HG03432 (cell line): ENCODE measurements at regions not wholly inside any gene's neighbourhood (a gene's known extent, or its start where the extent isn't known, plus 50 kb on each side); places are given as distances from the start of the nearest gene placed in this dataset.

ENCODE experiments used
- ATAC-seq: cut with Tn5 transposase; IDR thresholded peaks from one replicate; pipeline ENCODE4 v1.9.1; 2021; ENCODE audit warnings: mild to moderate bottlenecking, moderate library complexity; ENCODE audit not compliant: unreplicated experiment

DNA sequence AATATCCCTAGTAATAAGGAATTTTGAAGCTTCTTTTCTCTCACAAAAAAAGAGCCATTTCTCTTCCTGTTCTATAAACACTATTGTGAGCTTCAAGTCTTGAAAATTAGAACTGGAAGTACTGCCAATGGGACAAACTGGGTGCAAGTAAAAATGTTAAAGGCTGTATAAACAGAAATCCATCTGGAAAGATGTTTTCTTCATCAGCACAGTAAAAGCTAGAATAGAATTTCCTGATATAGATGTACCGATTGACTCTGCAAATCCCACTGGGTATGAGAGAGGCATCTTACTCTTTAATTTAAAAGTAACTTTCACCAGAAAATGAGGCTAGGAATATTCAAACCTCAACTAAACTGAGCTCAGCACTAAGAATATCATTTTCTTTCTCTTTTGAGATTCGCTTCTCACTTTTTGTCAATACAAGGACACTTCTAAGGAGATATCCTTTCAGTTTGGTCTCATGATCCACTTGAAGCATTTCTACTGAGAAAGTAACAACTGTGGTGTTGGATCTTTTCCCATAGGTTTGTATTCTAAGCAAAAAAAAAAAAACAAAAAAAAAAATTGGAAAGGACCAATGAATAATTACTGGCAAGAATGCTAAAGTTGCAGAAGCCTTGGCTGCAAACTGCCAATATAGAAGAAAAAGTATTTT lies 169.0 kb upstream of the PRDM1 start:
- no peak for ATAC-seq

DNA sequence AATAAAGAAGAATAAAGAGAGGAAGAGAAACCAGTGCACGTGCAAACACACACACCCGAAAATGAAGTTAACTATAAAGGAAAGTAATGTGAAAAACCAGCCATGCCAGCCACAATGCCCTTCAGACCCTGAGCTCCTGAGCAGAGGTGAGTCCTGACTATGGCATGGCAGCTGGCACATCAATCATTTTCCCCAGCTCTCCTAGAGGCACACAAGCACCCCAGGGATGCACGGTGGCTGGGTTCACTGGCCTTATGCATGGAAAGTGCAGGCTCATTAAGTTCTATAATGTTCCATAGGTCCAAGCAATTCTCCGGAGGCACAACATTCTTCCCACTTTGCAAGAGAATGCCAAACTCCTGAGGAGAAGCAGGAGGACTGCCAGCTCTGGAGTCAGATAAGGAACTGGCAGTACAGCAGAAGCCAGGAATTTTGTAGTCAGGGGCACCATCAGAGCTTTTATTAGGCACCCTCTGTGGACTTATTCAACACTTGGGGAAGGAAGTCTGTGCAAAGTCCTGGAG lies 175.0 kb upstream of the PRDM1 start:
- no peak for ATAC-seq

DNA sequence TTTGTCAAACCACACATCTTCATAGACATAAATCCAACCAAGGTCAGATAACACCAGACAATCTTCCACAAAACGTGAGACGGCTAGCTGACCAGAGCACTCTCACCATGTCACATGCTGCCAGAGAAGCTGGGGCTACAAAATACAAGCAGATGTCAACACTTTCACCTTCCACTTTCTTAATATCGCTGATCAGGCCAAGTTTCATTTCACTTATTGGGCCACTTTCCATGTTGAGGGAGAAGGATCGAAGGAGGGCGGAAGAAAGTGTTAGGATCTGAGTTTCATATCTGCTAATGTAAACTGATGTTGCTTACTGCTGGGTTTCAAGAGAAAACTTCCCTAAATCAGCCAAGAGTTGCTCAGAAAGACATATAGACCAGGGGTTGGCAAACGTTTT lies 177.0 kb upstream of the PRDM1 start:
- no peak for ATAC-seq

DNA sequence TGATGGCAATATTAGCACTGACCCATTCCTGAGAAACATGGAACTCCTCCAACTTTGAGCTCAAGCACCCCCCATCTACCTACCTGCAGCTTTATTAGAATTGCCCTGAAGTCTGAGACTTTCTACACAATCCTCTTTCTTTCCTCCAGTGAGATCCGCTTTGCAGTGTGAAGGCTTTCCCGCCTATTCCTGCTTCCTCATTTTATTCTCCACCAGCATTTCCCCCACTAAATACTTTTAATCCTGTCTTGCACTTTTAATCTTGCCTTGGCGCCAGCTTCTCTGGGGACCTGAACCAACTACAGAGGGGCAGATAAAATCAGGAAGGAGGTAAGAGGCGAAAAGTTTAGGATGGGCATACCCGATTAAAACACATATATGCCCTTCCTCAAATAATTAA lies 178.1 kb upstream of the PRDM1 start:
- no peak for ATAC-seq

DNA sequence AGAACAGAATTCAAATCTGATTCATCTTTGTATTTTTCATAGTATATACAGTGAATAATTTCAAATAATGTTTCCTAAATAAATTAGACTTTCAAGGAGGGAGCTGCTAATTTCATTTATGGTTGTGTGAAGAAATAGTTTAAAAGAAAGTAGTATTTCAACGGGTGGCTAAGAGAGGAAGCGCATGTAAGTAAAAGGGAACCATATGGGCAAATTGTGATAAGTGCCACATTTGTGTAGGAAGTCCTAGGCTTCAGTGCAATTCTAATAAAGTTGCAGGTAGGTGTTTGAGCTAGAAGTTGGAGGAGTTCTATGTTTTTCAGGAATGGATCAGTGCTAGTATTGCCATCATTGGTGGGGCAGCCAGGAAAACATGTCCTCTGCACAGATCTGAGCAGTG lies 178.8 kb upstream of the PRDM1 start:
- no peak for ATAC-seq

DNA sequence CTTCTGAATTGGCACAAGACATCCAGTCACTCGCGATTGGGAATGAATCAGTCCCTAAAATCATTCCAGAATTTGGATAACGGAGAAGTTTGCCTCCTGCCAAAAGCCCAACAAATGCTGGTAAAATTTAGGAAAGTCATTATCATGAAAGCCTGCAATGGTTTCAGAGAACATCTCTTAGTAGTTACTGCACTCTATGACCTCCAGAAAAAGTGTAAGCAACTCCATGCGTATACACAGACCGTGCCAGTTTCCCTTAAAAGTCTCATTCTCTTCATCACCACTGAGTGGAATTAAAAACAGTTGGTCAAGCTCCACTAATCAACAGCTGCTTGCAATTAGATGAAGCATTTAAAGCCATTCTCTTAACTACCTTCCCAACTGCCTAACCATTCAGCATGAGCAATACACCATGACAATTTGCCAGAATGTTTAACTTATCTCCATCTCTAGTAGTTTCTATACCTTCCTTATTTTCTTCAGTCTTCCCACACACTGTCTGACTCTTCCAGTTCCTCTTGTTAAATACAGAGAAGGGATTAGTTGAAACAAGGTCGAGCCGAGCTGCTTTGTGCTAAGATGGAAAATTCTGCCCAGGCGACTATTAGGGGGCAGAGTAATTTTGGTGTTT lies 183.6 kb upstream of the PRDM1 start:
- no peak for ATAC-seq

DNA sequence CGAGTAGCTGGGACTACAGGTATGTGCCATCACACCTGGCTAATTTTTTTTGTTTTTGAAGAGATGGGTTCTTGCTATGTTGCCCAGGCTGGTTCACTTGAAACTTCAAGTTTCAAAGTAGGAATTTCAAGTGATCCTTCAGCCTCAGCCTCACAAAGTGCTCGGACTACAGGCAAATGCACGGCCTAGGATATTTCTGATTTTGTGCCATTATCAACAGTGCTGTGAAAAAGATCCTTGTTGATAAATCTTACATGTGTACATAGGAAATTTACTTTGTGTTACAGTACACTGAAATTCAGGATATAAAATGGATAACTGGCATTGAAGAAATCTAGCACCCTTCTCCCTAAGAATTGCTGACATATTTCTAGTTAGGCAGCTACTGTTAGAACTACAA lies 184.6 kb upstream of the PRDM1 start:
- ATAC-seq, result no peak

DNA sequence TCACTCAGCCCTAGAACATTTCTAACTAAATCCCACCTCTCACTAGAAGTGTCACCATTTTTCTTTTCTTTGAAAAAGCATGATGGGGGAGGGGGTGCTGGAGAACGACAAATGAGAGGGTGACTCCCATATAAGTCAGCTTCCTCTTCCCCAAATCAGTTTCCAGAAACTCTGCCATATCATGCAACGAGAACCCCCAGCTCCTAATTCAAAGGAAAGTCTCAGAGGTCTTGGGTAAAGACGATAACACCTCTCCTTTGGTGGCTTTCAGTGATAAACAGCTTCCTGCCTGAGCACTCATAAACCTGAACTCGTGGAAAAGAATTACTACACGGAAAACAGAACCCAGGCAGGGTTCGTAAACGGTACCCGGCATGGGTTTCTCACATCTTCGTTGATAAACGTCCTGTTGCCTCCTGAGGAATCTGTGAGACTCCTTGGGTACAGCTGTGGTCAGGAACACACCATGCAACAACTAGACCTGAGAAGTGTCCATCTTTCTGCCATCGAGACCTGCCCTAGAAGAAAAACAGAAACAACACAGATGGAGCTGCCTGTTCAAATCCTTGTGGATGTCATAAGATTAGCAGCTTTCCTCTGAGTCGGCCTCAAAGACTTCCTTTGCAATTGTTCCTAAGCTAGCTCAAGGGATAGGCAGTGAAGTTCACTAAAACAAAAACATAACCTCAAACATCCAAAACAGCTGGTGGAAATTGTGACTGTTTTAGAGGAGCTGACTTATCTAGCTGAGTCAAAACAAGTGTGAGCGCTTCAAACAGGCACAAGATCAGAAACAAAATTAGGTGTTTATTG lies 185.8 kb upstream of the PRDM1 start:
- no peak for ATAC-seq

DNA sequence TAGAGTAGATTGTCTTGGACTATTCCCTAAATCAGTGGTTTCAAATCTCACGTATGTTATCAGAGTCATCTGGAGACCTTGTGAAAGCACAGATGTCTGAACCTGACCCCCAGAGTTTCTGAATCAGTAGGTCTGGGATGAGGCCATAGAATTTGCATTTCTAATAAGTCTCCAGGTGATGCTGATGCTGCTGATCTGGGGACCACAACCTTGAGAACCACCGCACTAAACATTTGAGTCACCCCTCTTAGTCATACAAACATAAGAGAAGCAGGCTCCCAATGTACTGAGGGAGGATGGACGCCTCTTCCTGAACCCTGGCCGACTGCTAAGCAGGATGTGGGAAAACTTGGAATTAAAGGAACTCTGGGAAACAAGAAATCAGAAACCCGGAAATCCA lies 187.8 kb upstream of the PRDM1 start:
- peak; percentile 81 for ATAC-seq

DNA sequence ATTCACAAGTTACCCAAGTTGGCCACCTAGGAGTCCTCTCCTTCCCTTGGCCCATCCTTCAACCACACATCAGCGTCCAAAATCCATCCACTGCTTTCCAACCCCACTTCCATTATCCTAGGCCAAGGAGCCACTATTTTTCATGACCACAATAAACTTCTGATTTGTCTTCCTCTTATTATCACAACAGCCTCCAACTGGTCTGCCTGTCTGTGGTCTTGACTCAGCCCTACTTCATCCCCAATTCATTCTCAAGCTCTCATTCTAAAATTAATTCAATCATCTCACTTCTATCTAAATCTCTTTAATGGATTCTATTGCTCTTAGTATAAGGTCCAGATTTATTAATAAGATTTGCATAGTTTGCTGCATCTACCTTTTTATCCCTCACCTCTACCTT lies 189.0 kb upstream of the PRDM1 start:
- no peak for ATAC-seq

DNA sequence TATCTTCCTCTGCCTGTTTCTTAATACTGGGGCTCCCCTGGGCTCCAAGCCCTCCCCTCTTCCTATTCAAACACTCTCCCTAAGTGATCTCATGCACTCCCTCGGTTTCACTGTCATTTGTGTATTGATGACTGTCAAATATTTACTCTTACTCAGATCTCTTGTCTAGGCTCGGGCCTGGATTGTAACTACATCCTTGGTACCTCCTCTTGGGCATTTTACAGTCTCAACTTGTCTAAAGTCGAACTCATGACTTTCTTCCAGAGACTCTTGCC lies 189.4 kb upstream of the PRDM1 start:
- ATAC-seq, result no peak

DNA sequence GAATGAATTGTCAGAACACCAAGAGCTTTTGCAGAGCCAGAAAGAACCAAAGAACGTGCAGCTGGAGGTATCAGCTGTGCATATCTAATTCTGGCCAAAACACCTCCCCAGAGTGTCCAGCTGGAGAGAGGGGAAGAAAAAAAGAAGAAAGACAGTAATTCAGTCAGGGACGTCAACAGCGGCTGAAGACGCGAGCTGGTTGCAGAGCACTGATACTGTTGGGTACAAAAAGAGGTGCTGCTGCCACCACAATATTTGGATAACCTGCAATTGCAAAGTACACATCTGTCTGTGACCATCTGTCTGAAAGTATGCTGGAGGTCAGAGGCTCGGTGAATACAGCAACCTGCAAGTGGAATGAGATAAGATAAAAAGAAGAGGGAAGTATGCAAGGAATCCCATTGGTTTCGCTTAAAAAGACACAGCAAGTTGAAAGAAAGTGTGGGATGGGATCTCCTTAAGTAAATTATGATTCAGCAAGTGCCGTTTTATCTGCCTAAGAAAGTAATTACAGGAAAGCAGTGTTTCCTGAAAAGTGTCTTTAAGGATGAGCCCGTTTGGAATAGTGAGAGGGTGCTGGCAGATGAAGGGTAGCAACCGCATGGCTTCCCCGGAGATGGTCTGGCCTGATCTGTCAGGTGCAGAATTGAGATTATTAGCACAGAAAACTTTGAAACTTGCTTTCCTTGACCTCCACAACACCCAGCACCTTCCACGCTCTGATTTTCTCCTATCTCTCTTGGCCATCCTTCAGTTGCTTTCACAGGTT lies 189.9 kb upstream of the PRDM1 start:
- no peak for ATAC-seq

DNA sequence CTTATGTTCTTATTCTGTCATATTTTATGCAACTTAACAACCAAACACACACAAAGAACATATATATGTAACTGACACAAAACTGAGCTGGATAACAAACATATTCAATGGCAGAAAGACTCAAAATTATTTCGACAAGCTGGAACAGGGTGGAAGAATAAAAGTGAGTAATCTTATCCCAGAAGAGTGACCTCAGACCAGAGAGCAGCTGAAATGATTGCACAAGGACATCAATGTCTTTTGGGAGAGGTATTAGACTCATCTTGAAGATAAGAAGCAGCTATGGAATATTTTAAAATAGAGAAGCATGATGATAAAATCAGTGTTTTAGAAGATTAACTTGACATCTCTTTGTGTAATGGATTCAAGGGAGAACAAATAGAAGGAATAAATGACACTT lies 191.6 kb upstream of the PRDM1 start:
- no peak for ATAC-seq

DNA sequence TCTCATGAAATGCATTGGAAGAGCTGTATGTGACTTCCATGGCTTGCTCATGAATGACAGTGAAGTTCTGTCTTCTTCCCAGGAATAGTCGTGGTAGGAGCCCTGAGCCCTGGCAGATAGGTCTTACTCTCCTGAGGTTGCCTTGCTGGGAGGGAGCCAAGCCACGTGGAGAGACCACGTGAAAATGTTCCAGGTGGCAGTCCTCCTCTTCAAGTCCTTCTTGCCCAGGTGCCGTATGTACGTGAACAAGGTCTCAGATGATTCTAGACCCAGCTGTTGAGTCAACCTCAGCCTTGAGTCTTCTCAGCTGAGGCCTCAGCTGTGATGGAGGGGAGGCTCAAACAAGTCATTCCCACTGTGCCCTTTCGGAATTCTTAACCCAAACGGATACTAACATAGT lies 192.4 kb upstream of the PRDM1 start:
- ATAC-seq, result no peak

DNA sequence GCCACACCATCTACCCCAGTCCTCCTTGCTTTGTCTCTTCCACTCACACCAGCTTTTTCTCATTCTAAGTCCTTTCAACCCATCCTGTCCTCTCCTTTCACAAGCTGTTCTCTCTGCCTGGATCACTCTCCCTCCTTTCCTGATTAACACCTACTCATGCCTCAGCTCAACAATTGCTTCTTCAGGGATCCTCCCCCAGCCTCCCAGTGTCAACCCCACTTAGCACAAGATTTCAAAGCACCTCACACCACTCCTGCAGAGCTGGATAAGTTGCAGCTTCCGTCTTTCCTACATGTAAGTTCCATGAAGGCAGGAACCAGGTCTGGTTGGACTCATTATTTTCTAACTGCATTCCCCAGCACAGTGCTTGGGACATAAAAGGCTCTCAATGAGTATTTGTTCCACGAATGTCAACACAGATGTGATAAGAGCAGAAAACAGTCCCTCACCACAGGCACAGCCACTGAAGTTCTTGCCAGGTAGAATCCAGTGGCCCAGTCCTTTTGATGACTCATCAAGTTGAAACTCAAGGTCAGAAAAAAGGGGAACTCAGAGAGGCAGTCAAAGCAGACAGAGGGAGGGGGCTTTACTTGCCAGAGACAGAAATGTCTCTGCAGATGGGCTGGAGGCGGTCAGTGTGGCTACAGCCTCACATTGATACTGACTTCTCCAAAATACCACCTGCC lies 193.4 kb upstream of the PRDM1 start:
- ATAC-seq, result peak; percentile 88

DNA sequence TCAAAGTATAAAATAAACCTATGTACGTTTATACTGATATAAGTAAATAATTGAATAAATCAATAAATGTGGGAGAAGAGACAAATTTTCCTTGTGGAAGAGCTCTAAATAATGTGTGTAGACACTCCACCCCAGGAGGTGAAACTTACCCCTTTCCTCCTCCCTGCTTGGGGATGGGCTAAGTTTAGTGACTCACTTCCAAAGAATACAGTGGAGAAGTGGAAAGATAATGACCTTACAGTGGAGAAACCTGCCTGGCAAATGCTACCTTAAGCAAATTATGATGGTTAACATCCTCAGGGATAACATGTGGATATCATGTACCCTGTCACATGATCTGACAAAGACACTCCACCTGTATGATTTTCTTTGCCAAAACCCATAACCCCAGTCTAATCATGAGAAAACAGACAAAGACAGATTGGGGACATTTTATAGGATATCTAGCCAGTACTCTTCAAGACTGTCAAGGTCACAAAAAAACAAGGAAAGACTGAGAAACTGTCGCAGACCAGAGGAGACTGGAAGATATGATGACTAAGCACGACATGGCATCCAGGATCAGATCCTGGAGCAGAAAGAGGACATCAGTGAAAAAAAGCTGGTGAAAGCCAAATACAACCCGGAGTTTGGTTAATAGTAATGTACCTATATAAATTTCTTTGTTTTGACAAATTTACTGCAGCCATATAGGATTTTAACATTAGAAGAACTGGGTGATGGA lies 195.5 kb upstream of the PRDM1 start:
- ATAC-seq, result no peak

DNA sequence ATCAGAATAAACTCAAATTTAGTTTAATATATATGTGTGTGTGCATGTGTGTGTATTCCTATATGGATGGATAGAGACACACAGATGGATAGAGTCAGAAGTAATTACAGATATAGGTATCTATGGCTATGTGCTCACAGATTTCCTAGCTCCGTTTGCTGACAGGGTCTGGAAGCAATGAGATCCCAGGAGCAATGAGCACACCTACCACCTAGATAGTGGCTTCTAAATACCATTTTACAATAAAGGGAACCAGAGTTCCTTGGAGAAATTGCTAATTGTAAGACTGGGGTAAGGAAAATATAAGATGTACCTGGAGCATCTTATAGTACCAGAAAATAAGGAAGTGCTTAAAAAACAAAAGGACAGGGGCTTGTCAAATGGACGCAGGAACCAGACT lies 196.2 kb upstream of the PRDM1 start:
- no peak for ATAC-seq

DNA sequence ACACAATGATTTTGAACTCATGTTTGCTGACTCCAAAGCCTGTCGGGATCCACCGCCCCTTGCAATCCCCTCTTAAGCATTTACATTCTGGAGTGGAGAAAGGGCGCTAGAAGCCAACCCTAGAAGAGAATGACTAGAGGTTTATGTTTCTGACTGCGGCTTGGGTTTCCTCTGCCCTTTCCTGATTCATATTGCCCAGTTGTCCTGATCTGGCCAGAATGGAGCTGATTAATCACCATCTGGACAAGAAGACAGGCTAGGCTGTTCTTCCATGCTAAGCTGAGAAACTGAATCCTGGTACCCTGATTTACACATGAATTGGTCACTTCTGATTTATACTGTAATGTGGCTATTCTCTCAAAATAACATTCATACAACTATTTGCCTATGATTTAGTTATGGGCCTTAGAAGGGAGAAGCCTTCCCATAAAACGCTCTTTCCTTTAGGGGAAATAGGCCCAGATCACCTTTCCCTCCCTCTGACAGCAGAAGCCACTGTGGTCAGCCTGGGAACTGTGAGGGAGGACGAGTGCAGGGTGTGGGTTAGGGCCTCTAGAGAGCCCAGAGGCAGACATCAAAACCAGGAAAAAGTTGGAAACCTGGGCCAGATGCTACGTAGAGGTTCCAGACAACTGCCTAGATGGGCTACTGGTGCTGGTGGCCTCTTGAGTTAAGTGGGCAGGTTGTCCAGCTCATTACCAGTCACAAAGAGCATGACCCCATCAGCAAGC lies 199.2 kb upstream of the PRDM1 start:
- no peak for ATAC-seq

DNA sequence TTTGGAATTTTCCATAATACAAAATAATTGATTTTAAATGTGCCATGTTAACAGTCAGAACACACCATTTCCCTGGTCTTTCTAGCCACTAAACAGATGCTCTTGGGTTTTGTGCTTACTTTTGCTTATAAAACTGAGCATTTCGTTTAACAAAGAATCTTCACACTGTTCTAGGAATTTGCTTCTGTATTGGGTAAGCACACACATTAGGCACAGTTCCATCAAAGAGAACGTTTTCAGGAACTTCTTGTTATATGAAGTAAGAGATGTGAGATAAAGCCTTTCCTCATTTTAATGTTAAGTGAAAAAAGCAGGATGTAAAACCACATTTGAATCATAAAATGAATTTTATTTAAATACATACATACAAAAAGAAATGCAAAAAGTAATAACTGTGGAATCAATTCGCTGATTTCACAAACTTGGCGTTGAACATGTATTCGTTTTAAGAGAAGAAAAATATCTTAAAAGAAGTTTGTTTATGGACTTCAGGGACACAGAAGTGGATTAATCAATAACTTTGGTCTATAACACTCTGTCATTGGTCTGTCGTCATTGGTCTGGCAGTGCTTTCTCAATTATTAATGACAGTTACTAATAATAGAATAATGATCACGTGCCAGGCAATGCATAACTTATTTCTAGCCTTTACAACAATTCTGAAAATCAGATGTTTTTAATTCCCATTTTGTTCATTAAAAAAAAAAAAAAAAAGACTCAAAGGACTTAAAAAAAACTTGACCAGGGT lies 199.9 kb upstream of the PRDM1 start:
- no peak for ATAC-seq
